ENCODE measurements at regions not wholly inside any gene's neighbourhood (a gene's known extent, or its start where the extent isn't known, plus 50 kb on each side); places are given as distances from the start of the nearest gene placed in this dataset.

GRCh38 chr15:38670128-38671005, 105.8 kb upstream of the RASGRP1 start:
- DNase-seq = peak in 2 of 3 donors; percentile 80 to 84
- H3K27me3 ChIP-seq = no peaks in the 10 kb centered on the region
- peaks cover 0 to 5% (median 2%) of the 10 kb centered on the region in 4 donors for H3K4me1 ChIP-seq
- TF ChIP-seq POLR2A (IDR thresholded peaks at IDR 0.05) (no peak), CTCF (IDR thresholded peaks at IDR 0.05) (no peak)
- H3K9me3 ChIP-seq = no peaks in the 10 kb centered on the region
- H3K36me3 ChIP-seq = no peaks in the 10 kb centered on the region
- no peak overlapping the region for H3K4me3 ChIP-seq
- H3K27ac ChIP-seq = peak overlapping the region; percentile 52 to 76 (median 64)

- H3K9me3 ChIP-seq = no peaks in the 10 kb centered on the region
- no peak for DNase-seq
- peak overlapping the region; percentile 52 to 76 (median 64) for H3K27ac ChIP-seq
- TF ChIP-seq CTCF (IDR thresholded peaks at IDR 0.05) (no peak), POLR2A (IDR thresholded peaks at IDR 0.05) (no peak)
- no peak overlapping the region for H3K4me3 ChIP-seq
- H3K27me3 ChIP-seq = no peaks in the 10 kb centered on the region
- H3K36me3 ChIP-seq = no peaks in the 10 kb centered on the region
- peaks cover 0 to 5% (median 2%) of the 10 kb centered on the region in 4 donors for H3K4me1 ChIP-seq
Observed at GRCh38 chr15:38671006-38671387, 106.4 kb upstream of the RASGRP1 start.

GRCh38 chr15:38671675-38672254, 107.2 kb upstream of the RASGRP1 start:
- H3K27ac ChIP-seq = peak overlapping the region; percentile 35 to 76 (median 64)

GRCh38 chr15:38672273-38672672, 107.7 kb upstream of the RASGRP1 start:
- Histone ChIP-seq H3K27me3 (no peaks in the 10 kb centered on the region), H3K9me3 (no peaks in the 10 kb centered on the region), H3K4me3 (no peak overlapping the region), H3K36me3 (no peaks in the 10 kb centered on the region), H3K4me1 (peaks cover 0 to 5% (median 2%) of the 10 kb centered on the region in 4 donors), H3K27ac (peak overlapping the region in 3 of 4 donors; percentile 56 to 76 (median 71))
- DNase-seq = no peak
- TF ChIP-seq POLR2A (IDR thresholded peaks at IDR 0.05) = no peak
- no peak for TF ChIP-seq CTCF (IDR thresholded peaks at IDR 0.05)

More at GRCh38 chr15:38671675-38672254, 107.2 kb upstream of the RASGRP1 start:
- no peaks in the 10 kb centered on the region for H3K36me3 ChIP-seq
- no peaks in the 10 kb centered on the region for H3K9me3 ChIP-seq
- no peak for TF ChIP-seq CTCF (IDR thresholded peaks at IDR 0.05)
- no peak for TF ChIP-seq POLR2A (IDR thresholded peaks at IDR 0.05)
- H3K4me3 ChIP-seq = no peak overlapping the region
- H3K27me3 ChIP-seq = no peaks in the 10 kb centered on the region
- H3K4me1 ChIP-seq = peaks cover 0 to 5% (median 2%) of the 10 kb centered on the region in 4 donors
- peak in 2 of 3 donors; percentile 42 to 55 for DNase-seq

- H3K4me3 ChIP-seq = no peak overlapping the region
- TF ChIP-seq CTCF (IDR thresholded peaks at IDR 0.05) (no peak), POLR2A (IDR thresholded peaks at IDR 0.05) (no peak)
- no peaks in the 10 kb centered on the region for H3K9me3 ChIP-seq
- DNase-seq = peak in 2 of 3 donors; percentile 59 to 63
- H3K36me3 ChIP-seq = no peaks in the 10 kb centered on the region
- peak overlapping the region in 1 of 4 donors; percentile 76 for H3K27ac ChIP-seq
- H3K27me3 ChIP-seq = no peaks in the 10 kb centered on the region
- peaks cover 0 to 5% (median 2%) of the 10 kb centered on the region in 4 donors for H3K4me1 ChIP-seq
Observed at GRCh38 chr15:38672814-38673670, 108.4 kb upstream of the RASGRP1 start.
